KMS-11 (cell line): ENCODE measurements at regions not wholly inside any gene's neighbourhood (a gene's known extent, or its start where the extent isn't known, plus 50 kb on each side); places are given as distances from the start of the nearest gene placed in this dataset.

Source experiments
- H2AFZ ChIP-seq: fragments of 200-600 bp; sonication (generic); 2 replicates; pipeline ENCODE4 v1.6.1; 2016; ENCODE audit warnings: antibody characterized with exemption, mixed run types, low read depth
- H3K27ac ChIP-seq: fragments of 200-600 bp; sonication (generic); 2 replicates; pipeline ENCODE4 v1.6.1; 2016; ENCODE audit warnings: mild to moderate bottlenecking, mixed run types
- H3K27me3 ChIP-seq: fragments of 200-600 bp; sonication (generic); 2 replicates; pipeline ENCODE4 v1.6.1; 2017; ENCODE audit warnings: mild to moderate bottlenecking, low read depth, mixed run types, moderate library complexity; ENCODE audit not compliant: insufficient read depth
- H3K36me3 ChIP-seq: fragments of 200-600 bp; sonication (generic); 2 replicates; pipeline ENCODE4 v1.6.1; 2017; ENCODE audit warnings: mild to moderate bottlenecking, mixed run types; ENCODE audit not compliant: insufficient read depth
- H3K4me1 ChIP-seq: fragments of 200-600 bp; sonication (generic); 2 replicates; pipeline ENCODE4 v1.6.1; 2016; ENCODE audit warnings: mild to moderate bottlenecking, low read depth, mixed run types; ENCODE audit not compliant: poor library complexity, severe bottlenecking
- H3K4me2 ChIP-seq: fragments of 200-600 bp; sonication (generic); 2 replicates; pipeline ENCODE4 v1.7.0; 2016; ENCODE audit warnings: mild to moderate bottlenecking, mixed run types
- H3K4me3 ChIP-seq: fragments of 200-600 bp; sonication (generic); IDR thresholded peaks from 2 replicates; pipeline ENCODE4 v1.6.1; 2017; ENCODE audit warnings: low read depth, low read length, mixed read lengths; ENCODE audit not compliant: insufficient read depth
- H3K79me2 ChIP-seq: fragments of 200-600 bp; sonication (generic); 2 replicates; pipeline ENCODE4 v1.6.1; 2016; ENCODE audit warnings: low read depth, mixed run types; ENCODE audit not compliant: insufficient read depth
- H3K9ac ChIP-seq: fragments of 200-600 bp; sonication (generic); 2 replicates; pipeline ENCODE4 v1.6.1; 2016; ENCODE audit warnings: mild to moderate bottlenecking, mixed run types
- H4K20me1 ChIP-seq: fragments of 200-600 bp; sonication (generic); 2 replicates; pipeline ENCODE4 v1.6.1; 2016; ENCODE audit warnings: mild to moderate bottlenecking, mixed run types; ENCODE audit not compliant: insufficient read depth
- TF ChIP-seq, protein P1 (sequence below): fragments of 200-600 bp; sonication (generic); conservative IDR thresholded peaks from 2 replicates; pipeline ENCODE4 v1.6.1; 2017; ENCODE audit warnings: low read depth, mild to moderate bottlenecking, antibody characterized with exemption, low read length, moderate library complexity, mixed read lengths

DNA sequence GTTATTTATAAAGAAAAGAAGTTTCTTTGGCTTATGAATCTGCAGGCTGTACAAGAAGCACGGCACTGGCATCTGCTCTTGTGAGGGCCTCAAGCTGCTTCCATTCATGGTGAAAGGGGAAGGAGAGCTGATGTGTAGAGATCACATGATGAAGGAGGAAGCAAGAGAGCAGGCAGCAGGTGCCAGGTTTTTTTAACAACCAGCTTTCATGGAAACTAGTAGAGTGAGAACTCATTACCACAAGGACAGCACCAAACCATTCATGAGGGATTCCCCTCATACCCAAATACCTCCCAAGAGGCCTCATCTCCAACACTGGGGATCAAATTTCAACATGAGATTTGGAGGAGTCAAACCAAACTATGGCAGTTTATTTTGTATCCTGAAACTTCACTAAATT, 85.8 kb upstream of the CAMK1G start:
- peak overlapping the region; percentile 5; the same call in 1 of the 2 replicates for H3K4me2 ChIP-seq
- H3K36me3 ChIP-seq, result no peaks in the 10 kb centered on the region
- no peaks in the 10 kb centered on the region for H3K79me2 ChIP-seq
- no peaks in the 10 kb centered on the region for H3K27me3 ChIP-seq
- H3K4me3 ChIP-seq, result no peak overlapping the region
- TF ChIP-seq, protein P1, sequence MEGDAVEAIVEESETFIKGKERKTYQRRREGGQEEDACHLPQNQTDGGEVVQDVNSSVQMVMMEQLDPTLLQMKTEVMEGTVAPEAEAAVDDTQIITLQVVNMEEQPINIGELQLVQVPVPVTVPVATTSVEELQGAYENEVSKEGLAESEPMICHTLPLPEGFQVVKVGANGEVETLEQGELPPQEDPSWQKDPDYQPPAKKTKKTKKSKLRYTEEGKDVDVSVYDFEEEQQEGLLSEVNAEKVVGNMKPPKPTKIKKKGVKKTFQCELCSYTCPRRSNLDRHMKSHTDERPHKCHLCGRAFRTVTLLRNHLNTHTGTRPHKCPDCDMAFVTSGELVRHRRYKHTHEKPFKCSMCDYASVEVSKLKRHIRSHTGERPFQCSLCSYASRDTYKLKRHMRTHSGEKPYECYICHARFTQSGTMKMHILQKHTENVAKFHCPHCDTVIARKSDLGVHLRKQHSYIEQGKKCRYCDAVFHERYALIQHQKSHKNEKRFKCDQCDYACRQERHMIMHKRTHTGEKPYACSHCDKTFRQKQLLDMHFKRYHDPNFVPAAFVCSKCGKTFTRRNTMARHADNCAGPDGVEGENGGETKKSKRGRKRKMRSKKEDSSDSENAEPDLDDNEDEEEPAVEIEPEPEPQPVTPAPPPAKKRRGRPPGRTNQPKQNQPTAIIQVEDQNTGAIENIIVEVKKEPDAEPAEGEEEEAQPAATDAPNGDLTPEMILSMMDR, result no peak
- no peak overlapping the region for H3K27ac ChIP-seq
- no peak overlapping the region for H2AFZ ChIP-seq
- H4K20me1 ChIP-seq, result no peaks in the 10 kb centered on the region
- no peak overlapping the region for H3K9ac ChIP-seq
- peaks cover 15% of the 10 kb centered on the region for H3K4me1 ChIP-seq

DNA sequence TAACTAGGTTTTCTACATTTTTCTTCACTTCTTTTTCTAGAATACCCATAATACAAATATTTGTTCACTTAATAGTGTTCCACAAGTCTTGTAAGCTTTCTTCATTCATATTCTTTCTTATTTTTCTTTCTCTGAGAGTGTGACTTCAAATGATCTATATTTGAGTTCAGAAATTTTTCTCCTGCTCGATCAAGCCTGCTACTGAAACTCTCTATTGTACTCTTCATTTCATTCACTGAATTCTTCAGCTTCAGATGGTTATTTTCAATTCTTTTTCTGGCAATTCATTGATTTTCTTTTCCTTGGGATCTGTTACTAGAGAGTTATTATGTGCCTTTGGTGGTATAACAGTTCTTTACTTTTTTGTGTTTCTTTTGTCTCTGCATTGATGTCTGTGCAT, 82.5 kb upstream of the CAMK1G start:
- H3K4me1 ChIP-seq, result peaks cover 15% of the 10 kb centered on the region
- H4K20me1 ChIP-seq, result no peaks in the 10 kb centered on the region
- H3K4me2 ChIP-seq, result no peak overlapping the region
- H3K27ac ChIP-seq, result no peak overlapping the region
- no peak overlapping the region for H3K4me3 ChIP-seq
- H3K27me3 ChIP-seq, result no peaks in the 10 kb centered on the region
- no peaks in the 10 kb centered on the region for H3K79me2 ChIP-seq
- no peak overlapping the region for H2AFZ ChIP-seq
- TF ChIP-seq, protein P1, result no peak
- no peaks in the 10 kb centered on the region for H3K36me3 ChIP-seq
- H3K9ac ChIP-seq, result no peak overlapping the region

DNA sequence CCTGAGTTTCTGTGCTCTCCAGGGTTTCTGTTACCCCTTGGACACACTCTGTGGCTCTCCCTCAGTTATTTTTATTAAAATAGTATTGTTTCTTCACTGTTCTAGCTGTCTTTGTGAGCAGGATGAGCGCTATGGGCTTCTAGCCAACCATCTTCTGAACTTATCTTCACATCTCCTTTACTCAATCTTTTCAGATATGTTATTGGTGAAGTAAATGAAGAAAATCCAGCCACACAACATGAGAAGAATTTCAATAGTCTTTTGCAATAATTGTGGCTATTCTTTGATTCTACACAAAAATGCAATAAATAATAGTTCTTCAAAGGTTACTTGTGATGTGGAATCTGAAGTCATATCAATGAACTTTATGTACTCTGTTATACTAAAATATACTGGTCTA, 80.3 kb upstream of the CAMK1G start:
- H3K4me2 ChIP-seq, result no peak overlapping the region
- no peak overlapping the region for H3K27ac ChIP-seq
- H2AFZ ChIP-seq, result no peak overlapping the region
- H3K9ac ChIP-seq, result no peak overlapping the region
- no peaks in the 10 kb centered on the region for H3K36me3 ChIP-seq
- no peak overlapping the region for H3K4me3 ChIP-seq
- H3K79me2 ChIP-seq, result no peaks in the 10 kb centered on the region
- peaks cover 5% of the 10 kb centered on the region for H3K4me1 ChIP-seq
- H3K27me3 ChIP-seq, result no peaks in the 10 kb centered on the region
- no peaks in the 10 kb centered on the region for H4K20me1 ChIP-seq
- TF ChIP-seq, protein P1, result no peak

DNA sequence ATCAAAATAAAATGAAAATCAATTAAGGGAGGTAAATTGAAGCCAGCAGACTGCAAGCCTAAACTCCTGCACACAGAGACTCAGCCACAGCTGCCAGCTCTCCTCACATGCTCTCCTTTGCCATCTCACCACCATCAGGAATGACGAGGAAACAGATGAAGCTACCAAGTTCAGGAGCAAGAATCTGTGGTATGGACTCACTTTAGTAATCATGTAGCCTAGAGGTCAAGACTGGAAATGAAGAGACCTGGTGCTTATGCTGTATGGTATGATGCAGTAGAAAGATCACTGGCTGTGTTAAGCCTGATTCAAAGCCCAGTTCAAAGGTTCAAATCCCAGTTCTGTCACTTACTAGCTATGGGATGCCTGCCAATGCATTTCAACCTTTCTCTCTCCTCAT, 78.9 kb upstream of the CAMK1G start:
- Histone ChIP-seq H3K27ac (no peak overlapping the region), H3K4me1 (no peaks in the 10 kb centered on the region), H3K4me3 (no peak overlapping the region), H3K27me3 (no peaks in the 10 kb centered on the region), H2AFZ (no peak overlapping the region), H4K20me1 (no peaks in the 10 kb centered on the region), H3K9ac (no peak overlapping the region), H3K4me2 (no peak overlapping the region), H3K79me2 (no peaks in the 10 kb centered on the region), H3K36me3 (no peaks in the 10 kb centered on the region)
- TF ChIP-seq, protein P1, result no peak
